ENCODE measurements at regions not wholly inside any gene's neighbourhood (a gene's known extent, or its start where the extent isn't known, plus 50 kb on each side); places are given as distances from the start of the nearest gene placed in this dataset.

DNA sequence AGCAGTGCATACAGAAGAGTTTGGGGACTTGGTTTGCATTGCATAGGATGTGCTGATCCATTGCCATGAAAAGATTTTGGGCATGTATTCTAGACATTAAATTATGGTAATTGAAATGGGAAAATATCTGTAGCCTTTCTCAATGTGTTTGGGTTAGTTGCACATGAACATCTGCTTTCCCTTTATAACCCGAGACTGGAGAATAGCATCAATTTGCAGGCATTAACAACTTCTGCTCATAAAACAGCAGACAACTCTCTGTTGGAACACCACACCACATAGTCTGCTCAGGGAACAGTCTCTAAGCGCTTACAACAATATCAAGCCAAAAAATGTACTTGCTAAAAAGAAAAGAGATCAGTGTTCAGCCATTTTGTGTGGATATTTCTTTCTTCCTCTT, 1391.1 kb upstream of the LRRTM3 start:
- DNase-seq = no peak
- intact Hi-C loops (cut with DNase I, micrococcal nuclease) = no loop called here
- H3K36me3 ChIP-seq (ENCODE audit: low read depth) = no peaks in the 10 kb centered on the region
- TF ChIP-seq, protein P1, sequence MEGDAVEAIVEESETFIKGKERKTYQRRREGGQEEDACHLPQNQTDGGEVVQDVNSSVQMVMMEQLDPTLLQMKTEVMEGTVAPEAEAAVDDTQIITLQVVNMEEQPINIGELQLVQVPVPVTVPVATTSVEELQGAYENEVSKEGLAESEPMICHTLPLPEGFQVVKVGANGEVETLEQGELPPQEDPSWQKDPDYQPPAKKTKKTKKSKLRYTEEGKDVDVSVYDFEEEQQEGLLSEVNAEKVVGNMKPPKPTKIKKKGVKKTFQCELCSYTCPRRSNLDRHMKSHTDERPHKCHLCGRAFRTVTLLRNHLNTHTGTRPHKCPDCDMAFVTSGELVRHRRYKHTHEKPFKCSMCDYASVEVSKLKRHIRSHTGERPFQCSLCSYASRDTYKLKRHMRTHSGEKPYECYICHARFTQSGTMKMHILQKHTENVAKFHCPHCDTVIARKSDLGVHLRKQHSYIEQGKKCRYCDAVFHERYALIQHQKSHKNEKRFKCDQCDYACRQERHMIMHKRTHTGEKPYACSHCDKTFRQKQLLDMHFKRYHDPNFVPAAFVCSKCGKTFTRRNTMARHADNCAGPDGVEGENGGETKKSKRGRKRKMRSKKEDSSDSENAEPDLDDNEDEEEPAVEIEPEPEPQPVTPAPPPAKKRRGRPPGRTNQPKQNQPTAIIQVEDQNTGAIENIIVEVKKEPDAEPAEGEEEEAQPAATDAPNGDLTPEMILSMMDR (IDR thresholded peaks at IDR 0.05) = no peak
- H3K9me3 ChIP-seq = no peaks in the 10 kb centered on the region
- no peaks in the 10 kb centered on the region for H3K4me1 ChIP-seq (ENCODE audit: low read depth)
- H3K4me3 ChIP-seq = no peak overlapping the region
- no peak for ATAC-seq

DNA sequence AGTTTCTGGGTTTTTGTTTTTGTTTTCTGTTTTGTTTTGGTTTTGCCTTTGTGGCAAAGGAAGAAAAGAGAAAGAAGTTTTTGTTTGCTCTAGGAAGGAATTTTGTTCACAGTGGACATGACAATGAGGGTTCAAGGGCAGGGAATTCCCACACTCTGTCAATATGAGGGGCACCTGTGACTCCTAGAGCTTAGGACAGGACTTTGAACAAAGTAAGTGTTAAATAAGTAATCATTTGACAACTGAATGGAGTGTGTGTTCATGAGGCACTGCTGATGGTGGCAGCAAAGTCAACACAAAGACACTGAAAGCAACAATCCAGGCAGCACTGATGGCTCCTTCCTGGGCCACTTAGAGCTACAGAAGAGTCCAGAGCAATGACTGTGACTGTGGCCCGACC, 1381.1 kb upstream of the LRRTM3 start:
- TF ChIP-seq, protein P1 (IDR thresholded peaks at IDR 0.05) = no peak
- no peak for DNase-seq
- no peak for ATAC-seq
- no peaks in the 10 kb centered on the region for H3K36me3 ChIP-seq (ENCODE audit: low read depth)
- H3K9me3 ChIP-seq = no peaks in the 10 kb centered on the region
- H3K4me3 ChIP-seq = no peak overlapping the region
- H3K4me1 ChIP-seq (ENCODE audit: low read depth) = no peaks in the 10 kb centered on the region
- intact Hi-C loops (cut with DNase I, micrococcal nuclease) = no loop called here

- no peak for ATAC-seq
- intact Hi-C loops (cut with DNase I, micrococcal nuclease) = no loop called here
- Histone ChIP-seq H3K4me1 (ENCODE audit: low read depth) (no peaks in the 10 kb centered on the region), H3K4me3 (no peak overlapping the region), H3K36me3 (ENCODE audit: low read depth) (no peaks in the 10 kb centered on the region), H3K9me3 (no peaks in the 10 kb centered on the region)
- no peak for DNase-seq
- TF ChIP-seq, protein P1 (IDR thresholded peaks at IDR 0.05) = no peak
Measured at GRCh38 chr10:65548001-65548400, 1377.8 kb upstream of the LRRTM3 start.

DNA sequence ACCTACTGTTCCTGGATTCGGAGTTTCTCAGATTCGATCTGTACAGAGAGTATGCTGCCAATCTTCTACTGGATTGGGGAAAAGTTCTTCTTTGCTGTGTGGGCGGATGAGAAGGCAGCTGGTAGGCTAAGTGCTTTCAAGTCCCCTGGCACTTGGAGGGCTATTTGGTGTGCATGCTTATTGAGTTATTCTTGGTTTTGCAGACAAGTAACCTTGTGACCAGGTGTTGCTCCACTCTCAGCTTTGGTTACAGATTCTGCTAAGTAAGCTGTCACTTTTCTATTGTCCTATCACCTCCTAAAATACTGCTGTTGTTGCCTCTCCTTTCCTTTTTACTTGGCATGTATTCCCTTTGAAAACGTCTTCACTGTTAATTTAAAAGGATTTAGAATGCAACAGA, 1375.1 kb upstream of the LRRTM3 start:
- Histone ChIP-seq H3K9me3 (no peaks in the 10 kb centered on the region), H3K4me1 (ENCODE audit: low read depth) (no peaks in the 10 kb centered on the region), H3K36me3 (ENCODE audit: low read depth) (no peaks in the 10 kb centered on the region), H3K4me3 (no peak overlapping the region)
- intact Hi-C loops (cut with DNase I, micrococcal nuclease) = no loop called here
- ATAC-seq (no peak), DNase-seq (no peak)
- TF ChIP-seq, protein P1 (IDR thresholded peaks at IDR 0.05) = no peak

- H3K4me3 ChIP-seq = no peak overlapping the region
- H3K9me3 ChIP-seq = no peaks in the 10 kb centered on the region
- intact Hi-C loops (cut with DNase I, micrococcal nuclease) = no loop called here
- no peak for ATAC-seq
- TF ChIP-seq, protein P1 (IDR thresholded peaks at IDR 0.05) = no peak
- DNase-seq = no peak
- H3K4me1 ChIP-seq (ENCODE audit: low read depth) = no peaks in the 10 kb centered on the region
- H3K36me3 ChIP-seq (ENCODE audit: low read depth) = no peaks in the 10 kb centered on the region
Measured at GRCh38 chr10:65555192-65555591, 1370.6 kb upstream of the LRRTM3 start.

DNA sequence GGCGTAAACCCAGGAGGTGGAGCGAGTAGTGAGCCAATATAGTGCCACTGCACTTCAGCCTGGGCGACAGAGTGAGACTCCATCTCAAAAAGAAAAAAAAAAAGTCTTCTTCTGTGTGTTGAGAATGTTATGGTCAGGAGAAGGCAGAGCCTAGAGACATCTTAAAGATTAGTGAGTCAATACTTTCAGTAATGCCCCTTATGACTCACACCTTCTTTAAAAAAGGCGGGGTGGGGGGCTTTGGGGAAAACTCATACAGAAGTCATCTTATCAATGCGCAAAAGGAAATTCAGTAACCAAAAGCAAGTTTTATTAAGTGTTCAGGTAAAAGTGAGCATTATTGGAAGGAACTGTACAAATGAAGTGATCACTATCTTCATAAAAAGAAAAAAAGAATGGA, 1369.8 kb upstream of the LRRTM3 start:
- TF ChIP-seq, protein P1 (IDR thresholded peaks at IDR 0.05) = no peak
- intact Hi-C loops (cut with DNase I, micrococcal nuclease) = no loop called here
- DNase-seq (no peak), ATAC-seq (no peak)
- H3K36me3 ChIP-seq (ENCODE audit: low read depth) = no peaks in the 10 kb centered on the region
- no peaks in the 10 kb centered on the region for H3K9me3 ChIP-seq
- no peak overlapping the region for H3K4me3 ChIP-seq
- no peaks in the 10 kb centered on the region for H3K4me1 ChIP-seq (ENCODE audit: low read depth)
